ENCODE measurements at regions not wholly inside any gene's neighbourhood (a gene's known extent, or its start where the extent isn't known, plus 50 kb on each side); places are given as distances from the start of the nearest gene placed in this dataset.

DNA sequence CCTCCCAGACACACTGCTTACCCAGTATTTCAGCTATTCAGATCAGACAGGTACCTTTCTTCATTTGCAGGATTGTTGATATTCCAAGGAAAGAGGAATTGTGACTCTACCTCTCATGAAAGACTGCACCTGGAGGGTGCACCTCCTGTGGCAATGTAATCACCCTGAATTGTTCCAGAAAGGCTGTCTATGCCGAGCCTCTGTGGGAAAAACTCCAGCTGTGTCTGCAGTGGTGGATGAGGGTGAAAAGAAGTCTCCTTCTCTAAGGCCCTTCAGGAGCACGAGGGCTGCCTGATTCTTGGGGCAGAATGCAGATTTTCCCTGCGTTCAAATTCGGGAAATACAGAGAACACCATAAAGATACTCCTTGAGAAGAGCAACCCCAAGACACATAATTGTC lies 108.2 kb upstream of the ADAMTS3 start:
- TF ChIP-seq, protein P1, sequence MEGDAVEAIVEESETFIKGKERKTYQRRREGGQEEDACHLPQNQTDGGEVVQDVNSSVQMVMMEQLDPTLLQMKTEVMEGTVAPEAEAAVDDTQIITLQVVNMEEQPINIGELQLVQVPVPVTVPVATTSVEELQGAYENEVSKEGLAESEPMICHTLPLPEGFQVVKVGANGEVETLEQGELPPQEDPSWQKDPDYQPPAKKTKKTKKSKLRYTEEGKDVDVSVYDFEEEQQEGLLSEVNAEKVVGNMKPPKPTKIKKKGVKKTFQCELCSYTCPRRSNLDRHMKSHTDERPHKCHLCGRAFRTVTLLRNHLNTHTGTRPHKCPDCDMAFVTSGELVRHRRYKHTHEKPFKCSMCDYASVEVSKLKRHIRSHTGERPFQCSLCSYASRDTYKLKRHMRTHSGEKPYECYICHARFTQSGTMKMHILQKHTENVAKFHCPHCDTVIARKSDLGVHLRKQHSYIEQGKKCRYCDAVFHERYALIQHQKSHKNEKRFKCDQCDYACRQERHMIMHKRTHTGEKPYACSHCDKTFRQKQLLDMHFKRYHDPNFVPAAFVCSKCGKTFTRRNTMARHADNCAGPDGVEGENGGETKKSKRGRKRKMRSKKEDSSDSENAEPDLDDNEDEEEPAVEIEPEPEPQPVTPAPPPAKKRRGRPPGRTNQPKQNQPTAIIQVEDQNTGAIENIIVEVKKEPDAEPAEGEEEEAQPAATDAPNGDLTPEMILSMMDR (IDR thresholded peaks at IDR 0.05; ENCODE audit: low read depth, low read length, poor library complexity, severe bottlenecking) = no peak
- TF ChIP-seq EZH2phosphoT487 (IDR thresholded peaks at IDR 0.05; ENCODE audit: borderline replicate concordance, low read length) = no peak
